ENCODE measurements at regions not wholly inside any gene's neighbourhood (a gene's known extent, or its start where the extent isn't known, plus 50 kb on each side); places are given as distances from the start of the nearest gene placed in this dataset.

DNA sequence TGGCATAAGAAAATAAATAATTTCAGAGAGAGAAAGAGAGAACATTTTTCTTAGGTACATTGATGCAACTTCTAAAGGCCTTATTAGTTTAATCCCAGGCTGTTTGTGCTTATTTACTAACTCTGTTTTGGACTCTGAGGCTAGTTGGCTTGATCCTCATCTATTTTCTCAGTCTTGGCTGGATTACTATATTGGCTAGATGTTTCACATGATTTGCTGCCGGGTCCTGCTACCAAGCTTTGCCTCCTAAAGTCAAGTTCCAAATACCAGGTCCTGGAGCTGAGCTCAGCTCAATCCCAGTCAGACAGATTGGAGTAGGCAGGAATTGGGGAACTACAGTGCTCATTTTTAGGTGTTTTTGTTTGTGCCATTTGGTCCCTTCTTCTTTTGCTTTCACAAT lies 340.8 kb downstream of the BCAT1 start:
- TF ChIP-seq, protein P1, sequence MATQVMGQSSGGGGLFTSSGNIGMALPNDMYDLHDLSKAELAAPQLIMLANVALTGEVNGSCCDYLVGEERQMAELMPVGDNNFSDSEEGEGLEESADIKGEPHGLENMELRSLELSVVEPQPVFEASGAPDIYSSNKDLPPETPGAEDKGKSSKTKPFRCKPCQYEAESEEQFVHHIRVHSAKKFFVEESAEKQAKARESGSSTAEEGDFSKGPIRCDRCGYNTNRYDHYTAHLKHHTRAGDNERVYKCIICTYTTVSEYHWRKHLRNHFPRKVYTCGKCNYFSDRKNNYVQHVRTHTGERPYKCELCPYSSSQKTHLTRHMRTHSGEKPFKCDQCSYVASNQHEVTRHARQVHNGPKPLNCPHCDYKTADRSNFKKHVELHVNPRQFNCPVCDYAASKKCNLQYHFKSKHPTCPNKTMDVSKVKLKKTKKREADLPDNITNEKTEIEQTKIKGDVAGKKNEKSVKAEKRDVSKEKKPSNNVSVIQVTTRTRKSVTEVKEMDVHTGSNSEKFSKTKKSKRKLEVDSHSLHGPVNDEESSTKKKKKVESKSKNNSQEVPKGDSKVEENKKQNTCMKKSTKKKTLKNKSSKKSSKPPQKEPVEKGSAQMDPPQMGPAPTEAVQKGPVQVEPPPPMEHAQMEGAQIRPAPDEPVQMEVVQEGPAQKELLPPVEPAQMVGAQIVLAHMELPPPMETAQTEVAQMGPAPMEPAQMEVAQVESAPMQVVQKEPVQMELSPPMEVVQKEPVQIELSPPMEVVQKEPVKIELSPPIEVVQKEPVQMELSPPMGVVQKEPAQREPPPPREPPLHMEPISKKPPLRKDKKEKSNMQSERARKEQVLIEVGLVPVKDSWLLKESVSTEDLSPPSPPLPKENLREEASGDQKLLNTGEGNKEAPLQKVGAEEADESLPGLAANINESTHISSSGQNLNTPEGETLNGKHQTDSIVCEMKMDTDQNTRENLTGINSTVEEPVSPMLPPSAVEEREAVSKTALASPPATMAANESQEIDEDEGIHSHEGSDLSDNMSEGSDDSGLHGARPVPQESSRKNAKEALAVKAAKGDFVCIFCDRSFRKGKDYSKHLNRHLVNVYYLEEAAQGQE (IDR thresholded peaks at IDR 0.05; ENCODE audit: insufficient replicate concordance, low read depth), result no peak
- TF ChIP-seq, protein P2, sequence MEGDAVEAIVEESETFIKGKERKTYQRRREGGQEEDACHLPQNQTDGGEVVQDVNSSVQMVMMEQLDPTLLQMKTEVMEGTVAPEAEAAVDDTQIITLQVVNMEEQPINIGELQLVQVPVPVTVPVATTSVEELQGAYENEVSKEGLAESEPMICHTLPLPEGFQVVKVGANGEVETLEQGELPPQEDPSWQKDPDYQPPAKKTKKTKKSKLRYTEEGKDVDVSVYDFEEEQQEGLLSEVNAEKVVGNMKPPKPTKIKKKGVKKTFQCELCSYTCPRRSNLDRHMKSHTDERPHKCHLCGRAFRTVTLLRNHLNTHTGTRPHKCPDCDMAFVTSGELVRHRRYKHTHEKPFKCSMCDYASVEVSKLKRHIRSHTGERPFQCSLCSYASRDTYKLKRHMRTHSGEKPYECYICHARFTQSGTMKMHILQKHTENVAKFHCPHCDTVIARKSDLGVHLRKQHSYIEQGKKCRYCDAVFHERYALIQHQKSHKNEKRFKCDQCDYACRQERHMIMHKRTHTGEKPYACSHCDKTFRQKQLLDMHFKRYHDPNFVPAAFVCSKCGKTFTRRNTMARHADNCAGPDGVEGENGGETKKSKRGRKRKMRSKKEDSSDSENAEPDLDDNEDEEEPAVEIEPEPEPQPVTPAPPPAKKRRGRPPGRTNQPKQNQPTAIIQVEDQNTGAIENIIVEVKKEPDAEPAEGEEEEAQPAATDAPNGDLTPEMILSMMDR (IDR thresholded peaks at IDR 0.05; ENCODE audit: insufficient read depth, low read length), result no peak
